Heart left ventricle (tissue), 16 donors: ENCODE measurements at regions not wholly inside any gene's neighbourhood (a gene's known extent, or its start where the extent isn't known, plus 50 kb on each side); places are given as distances from the start of the nearest gene placed in this dataset.

Experiments
- ATAC-seq, 4 donors: fragments of 200-7000 bp; cut with Tn5 transposase; one replicate each; pipeline ENCODE4 v1.9.1; 2020 to 2022; ENCODE audit warnings: moderate library complexity in 4 of 4, mild to moderate bottlenecking in 3 of 4, moderate number of reproducible peaks in 1 of 4
- DNase-seq, 5 donors: peaks; one replicate each; pipeline ENCODE4 v3.0.0-alpha.2; 2020
- H3K27ac ChIP-seq, 12 donors: fragments of 200-600 bp; sonication (generic) in 4 of 12; one replicate each; pipeline versions ENCODE4 v1.5.0 to v1.8.0; 2016 to 2022; ENCODE audit warnings: mild to moderate bottlenecking in 2 of 12
- H3K27me3 ChIP-seq, 9 donors: fragments of 200-600 bp; sonication (generic) in 2 of 9; one replicate each; pipeline versions ENCODE4 v1.5.1 to v1.8.0; 2016 to 2022; ENCODE audit warnings: mild to moderate bottlenecking in 3 of 9
- H3K36me3 ChIP-seq, 9 donors: fragments of 200-600 bp; sonication (generic) in 2 of 9; one replicate each; pipeline versions ENCODE4 v1.5.0 to v1.8.0; 2018 to 2022; ENCODE audit warnings: mild to moderate bottlenecking in 2 of 9
- H3K4me1 ChIP-seq, 12 donors: fragments of 200-600 bp; sonication (generic) in 4 of 12; one replicate each; pipeline versions ENCODE4 v1.5.0 to v1.8.0; 2016 to 2022; ENCODE audit warnings: mild to moderate bottlenecking in 3 of 12
- H3K4me3 ChIP-seq, 12 donors: fragments of 200-600 bp; sonication (generic) in 4 of 12; one replicate each; pipeline versions ENCODE4 v1.5.0 to v1.8.0; 2017 to 2022; ENCODE audit warnings: mild to moderate bottlenecking in 9 of 12, moderate library complexity in 4 of 12
- H3K9me3 ChIP-seq, 12 donors: fragments of 200-600 bp; sonication (generic) in 4 of 12; one replicate each; pipeline versions ENCODE4 v1.5.0 to v1.8.0; 2016 to 2022; ENCODE audit warnings: mild to moderate bottlenecking in 1 of 12
- POLR2A ChIP-seq, 2 donors: fragments of 450-650 bp; IDR thresholded peaks; one replicate each; pipeline ENCODE4 v1.6.1; 2017; ENCODE audit warnings: antibody characterized with exemption in 2 of 2, mild to moderate bottlenecking in 2 of 2, moderate library complexity in 2 of 2
- WGBS, 4 donors: extraction: QIAGEN DNeasy Blood & Tissue Kit in 2 of 4; methylation state at CpG; one replicate each; pipeline versions ENCODE4 v1.1.5 to v1.1.7; 2013 to 2018; 5-methylcytosine and 5-hydroxymethylcytosine counted together
- intact Hi-C, 10 donors: fragments of 100-400 bp; cut with DNase I; formaldehyde crosslinking; loops; one replicate each; pipeline versions ENCODE4 v1.11.1 to v1.14.2; 2022
- TF ChIP-seq, protein P1 (sequence below), 12 donors: fragments of 200-600 bp; sonication (generic) in 4 of 12; IDR thresholded peaks; one replicate each; pipeline versions ENCODE4 v1.5.0 to v1.8.0; 2018 to 2022; ENCODE audit warnings: antibody characterized with exemption in 12 of 12, mild to moderate bottlenecking in 5 of 12
- donor health status: ischemic (EF 13 %, LVEDD 7.1; RV severe dilation, severe dysfunction).
- donor health status: healthy with polysubstance abuse.
- donor health status: DM: no; HTN: yes; CAD: no.
- donor health status: DM: no; HTN: no; CAD: no.
- donor health status: ischemic (EF 25% LVEDD 6.9; RV normal size, moderate dysfunction).
- donor health status: ischemic (EF 25% LVEDD 5.7; RV mildly dilated, moderate dysfunction).
- donor health status: healthy.
- donor health status: DM: yes; HTN: yes; CAD: no.
- donor health status: ischemic (EF 35%, LVEDD 5.7; RV mildly dilated, moderate dysfunction).
- donor health status: nonischemic (EF 11% LVEDD 7.7; RV severe dilation, severe dysfunction).
- donor health status: DM: yes; HTN: yes; CAD: no.
- donor health status: PGD.
- donor health status: ischemic (EF 29% LVEDD 5.4; RV normal size, mild dysfunction).
- donor health status: nonischemic (EF 23%, LVEDD 6.1; RV moderate dilation, normal function).

- Histone ChIP-seq H3K36me3 (no peaks in the 10 kb centered on the region), H3K27ac (no peak overlapping the region), H3K9me3 (no peaks in the 10 kb centered on the region), H3K4me3 (no peak overlapping the region), H3K27me3 (no peaks in the 10 kb centered on the region), H3K4me1 (no peaks in the 10 kb centered on the region)
- no peak for TF ChIP-seq POLR2A (IDR thresholded peaks at IDR 0.05)
- TF ChIP-seq, protein P1, sequence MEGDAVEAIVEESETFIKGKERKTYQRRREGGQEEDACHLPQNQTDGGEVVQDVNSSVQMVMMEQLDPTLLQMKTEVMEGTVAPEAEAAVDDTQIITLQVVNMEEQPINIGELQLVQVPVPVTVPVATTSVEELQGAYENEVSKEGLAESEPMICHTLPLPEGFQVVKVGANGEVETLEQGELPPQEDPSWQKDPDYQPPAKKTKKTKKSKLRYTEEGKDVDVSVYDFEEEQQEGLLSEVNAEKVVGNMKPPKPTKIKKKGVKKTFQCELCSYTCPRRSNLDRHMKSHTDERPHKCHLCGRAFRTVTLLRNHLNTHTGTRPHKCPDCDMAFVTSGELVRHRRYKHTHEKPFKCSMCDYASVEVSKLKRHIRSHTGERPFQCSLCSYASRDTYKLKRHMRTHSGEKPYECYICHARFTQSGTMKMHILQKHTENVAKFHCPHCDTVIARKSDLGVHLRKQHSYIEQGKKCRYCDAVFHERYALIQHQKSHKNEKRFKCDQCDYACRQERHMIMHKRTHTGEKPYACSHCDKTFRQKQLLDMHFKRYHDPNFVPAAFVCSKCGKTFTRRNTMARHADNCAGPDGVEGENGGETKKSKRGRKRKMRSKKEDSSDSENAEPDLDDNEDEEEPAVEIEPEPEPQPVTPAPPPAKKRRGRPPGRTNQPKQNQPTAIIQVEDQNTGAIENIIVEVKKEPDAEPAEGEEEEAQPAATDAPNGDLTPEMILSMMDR (IDR thresholded peaks at IDR 0.05): no peak
- 90 to 93% (median 92%) methylated on average over 8 of the region's 8 CpGs for WGBS, 4 donors
- intact Hi-C loops: no loop called here
- ATAC-seq (no peak), DNase-seq (no peak)
These were observed 500.6 kb downstream of the QKI start for GRCh38 chr6:163915131-163915530.

- intact Hi-C loops: no loop called here
- TF ChIP-seq POLR2A (IDR thresholded peaks at IDR 0.05): no peak
- TF ChIP-seq, protein P1 (IDR thresholded peaks at IDR 0.05): no peak
- Histone ChIP-seq H3K4me3 (no peak overlapping the region), H3K36me3 (no peaks in the 10 kb centered on the region), H3K27me3 (no peaks in the 10 kb centered on the region), H3K4me1 (no peaks in the 10 kb centered on the region), H3K27ac (no peak overlapping the region), H3K9me3 (no peaks in the 10 kb centered on the region)
- DNase-seq (no peak), ATAC-seq (no peak)
- 90 to 95% (median 93%) methylated on average over 9 of the region's 9 CpGs for WGBS, 4 donors
These were observed 498.5 kb downstream of the QKI start for GRCh38 chr6:163913045-163913444.

DNA sequence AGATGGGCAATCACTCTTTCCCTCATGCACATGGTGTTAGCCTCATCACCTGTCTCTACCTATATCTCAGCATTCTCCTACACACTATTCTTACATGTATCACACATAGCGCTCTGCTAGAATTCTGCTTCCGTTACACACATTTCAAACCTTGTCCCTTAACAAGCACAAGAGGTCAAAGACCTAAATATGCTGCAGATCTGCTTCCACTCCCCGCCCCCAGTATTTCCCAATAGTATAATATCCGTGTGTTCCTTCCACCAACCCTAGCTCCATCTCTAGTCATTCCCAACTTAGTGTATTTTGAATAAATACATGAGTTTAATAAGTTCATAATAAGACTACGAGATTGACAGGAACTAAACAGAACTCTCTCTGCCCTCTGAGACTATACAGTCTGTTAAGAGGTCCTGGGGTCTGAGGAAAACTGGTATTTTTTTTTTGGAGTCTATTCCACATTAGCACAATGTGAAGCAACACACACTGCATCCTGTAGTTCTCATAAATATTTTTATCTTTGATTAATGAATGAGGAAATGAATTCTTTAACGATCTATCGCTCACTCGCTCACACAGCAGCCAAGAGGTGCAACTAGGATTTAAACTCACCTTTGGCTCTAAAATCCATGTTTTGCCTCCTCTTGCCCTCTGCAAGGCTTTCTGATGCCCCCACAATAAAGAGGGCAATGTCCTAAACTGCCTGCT lies 491.6 kb downstream of the QKI start:
- ATAC-seq: no peak
- Histone ChIP-seq H3K27me3 (no peaks in the 10 kb centered on the region), H3K9me3 (no peaks in the 10 kb centered on the region), H3K4me1 (no peaks in the 10 kb centered on the region), H3K27ac (no peak overlapping the region), H3K36me3 (no peaks in the 10 kb centered on the region), H3K4me3 (no peak overlapping the region)
- no peak for DNase-seq
- intact Hi-C loops: no loop called here
- TF ChIP-seq, protein P1 (IDR thresholded peaks at IDR 0.05): no peak
- TF ChIP-seq POLR2A (IDR thresholded peaks at IDR 0.05): no peak
- 92 to 96% (median 94%) methylated on average over 8 of the region's 8 CpGs for WGBS, 4 donors

DNA sequence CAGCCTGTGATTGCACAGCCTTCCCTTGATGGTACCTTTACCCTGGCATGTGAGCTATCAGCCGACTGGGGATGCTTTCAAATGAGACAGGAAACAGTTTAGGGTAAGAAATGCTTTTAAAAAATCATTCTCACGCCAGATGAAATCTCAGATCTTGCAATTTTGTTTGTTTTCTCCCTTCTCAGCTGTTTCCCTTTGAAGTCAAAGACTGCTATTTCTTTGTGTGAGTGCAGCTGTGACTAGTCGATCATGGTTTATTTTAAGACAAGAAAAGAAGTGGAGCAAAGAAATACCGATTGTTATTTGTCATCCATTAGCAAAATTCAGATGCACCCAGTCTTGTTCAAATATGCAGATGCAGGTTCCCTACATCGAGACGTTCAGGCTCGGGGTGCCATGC lies 489.7 kb downstream of the QKI start:
- Histone ChIP-seq H3K36me3 (no peaks in the 10 kb centered on the region), H3K27ac (no peak overlapping the region), H3K9me3 (no peaks in the 10 kb centered on the region), H3K4me1 (no peaks in the 10 kb centered on the region), H3K27me3 (no peaks in the 10 kb centered on the region), H3K4me3 (no peak overlapping the region)
- intact Hi-C loops: no loop called here
- TF ChIP-seq POLR2A (IDR thresholded peaks at IDR 0.05): no peak
- TF ChIP-seq, protein P1 (IDR thresholded peaks at IDR 0.05): no peak
- ATAC-seq: no peak
- WGBS, 4 donors: 65 to 72% (median 68%) methylated on average over 7 of the region's 7 CpGs
- no peak for DNase-seq
